ENCODE measurements at regions not wholly inside any gene's neighbourhood (a gene's known extent, or its start where the extent isn't known, plus 50 kb on each side); places are given as distances from the start of the nearest gene placed in this dataset.

GRCh38 chr5:74428275-74428674 is 212.3 kb downstream of the ENC1 start:
- no peak overlapping the region for H3K27ac Mint-ChIP-seq
- DNase-seq (ENCODE audit: low spot score, unreplicated experiment), result no peak
- no peak for TF ChIP-seq CTCF (IDR thresholded peaks at IDR 0.05; ENCODE audit: unreplicated experiment)
- H3K4me1 Mint-ChIP-seq (ENCODE audit: low read depth), result peaks cover under 1% of the 10 kb centered on the region
- no peaks in the 10 kb centered on the region for H3K36me3 Mint-ChIP-seq (ENCODE audit: insufficient read depth)
- H3K27me3 Mint-ChIP-seq, result peaks cover under 1% of the 10 kb centered on the region
- no peak overlapping the region for H3K4me3 Mint-ChIP-seq (ENCODE audit: low read depth)
- H3K9me3 Mint-ChIP-seq (ENCODE audit: low read depth), result peaks cover 5% of the 10 kb centered on the region

GRCh38 chr5:74426506-74426905 is 214.0 kb downstream of the ENC1 start:
- Mint-ChIP-seq H3K27me3 (no peaks in the 10 kb centered on the region), H3K4me1 (ENCODE audit: low read depth) (no peaks in the 10 kb centered on the region), H3K9me3 (ENCODE audit: low read depth) (peaks cover 5% of the 10 kb centered on the region), H3K4me3 (ENCODE audit: low read depth) (no peak overlapping the region), H3K27ac (no peak overlapping the region), H3K36me3 (ENCODE audit: insufficient read depth) (no peaks in the 10 kb centered on the region)
- no peak for DNase-seq (ENCODE audit: low spot score, unreplicated experiment)
- TF ChIP-seq CTCF (IDR thresholded peaks at IDR 0.05; ENCODE audit: unreplicated experiment), result no peak

- Mint-ChIP-seq H3K4me1 (ENCODE audit: low read depth) (peaks cover 7% of the 10 kb centered on the region), H3K27me3 (no peaks in the 10 kb centered on the region), H3K27ac (no peak overlapping the region), H3K9me3 (ENCODE audit: low read depth) (peaks cover 2% of the 10 kb centered on the region), H3K4me3 (ENCODE audit: low read depth) (no peak overlapping the region), H3K36me3 (ENCODE audit: insufficient read depth) (no peaks in the 10 kb centered on the region)
- no peak for TF ChIP-seq CTCF (IDR thresholded peaks at IDR 0.05; ENCODE audit: unreplicated experiment)
- DNase-seq (ENCODE audit: low spot score, unreplicated experiment), result no peak
These were observed 216.2 kb downstream of the ENC1 start for GRCh38 chr5:74424162-74424868.

- H3K4me1 Mint-ChIP-seq (ENCODE audit: low read depth), result peaks cover 13% of the 10 kb centered on the region
- no peak overlapping the region for H3K27ac Mint-ChIP-seq
- H3K9me3 Mint-ChIP-seq (ENCODE audit: low read depth), result no peaks in the 10 kb centered on the region
- H3K27me3 Mint-ChIP-seq, result no peaks in the 10 kb centered on the region
- H3K4me3 Mint-ChIP-seq (ENCODE audit: low read depth), result no peak overlapping the region
- H3K36me3 Mint-ChIP-seq (ENCODE audit: insufficient read depth), result no peaks in the 10 kb centered on the region
- no peak for TF ChIP-seq CTCF (IDR thresholded peaks at IDR 0.05; ENCODE audit: unreplicated experiment)
- no peak for DNase-seq (ENCODE audit: low spot score, unreplicated experiment)
These were observed 217.1 kb downstream of the ENC1 start for GRCh38 chr5:74423383-74423782.

- Mint-ChIP-seq H3K27ac (no peak overlapping the region), H3K4me3 (ENCODE audit: low read depth) (no peak overlapping the region), H3K27me3 (no peaks in the 10 kb centered on the region)
These were observed 217.9 kb downstream of the ENC1 start for GRCh38 chr5:74422671-74423070.

More at GRCh38 chr5:74422671-74423070, 217.9 kb downstream of the ENC1 start:
- no peaks in the 10 kb centered on the region for H3K36me3 Mint-ChIP-seq (ENCODE audit: insufficient read depth)
- no peak for DNase-seq (ENCODE audit: low spot score, unreplicated experiment)
- no peak for TF ChIP-seq CTCF (IDR thresholded peaks at IDR 0.05; ENCODE audit: unreplicated experiment)
- peaks cover 13% of the 10 kb centered on the region for H3K4me1 Mint-ChIP-seq (ENCODE audit: low read depth)
- no peaks in the 10 kb centered on the region for H3K9me3 Mint-ChIP-seq (ENCODE audit: low read depth)
